ENCODE measurements at regions not wholly inside any gene's neighbourhood (a gene's known extent, or its start where the extent isn't known, plus 50 kb on each side); places are given as distances from the start of the nearest gene placed in this dataset.

DNA sequence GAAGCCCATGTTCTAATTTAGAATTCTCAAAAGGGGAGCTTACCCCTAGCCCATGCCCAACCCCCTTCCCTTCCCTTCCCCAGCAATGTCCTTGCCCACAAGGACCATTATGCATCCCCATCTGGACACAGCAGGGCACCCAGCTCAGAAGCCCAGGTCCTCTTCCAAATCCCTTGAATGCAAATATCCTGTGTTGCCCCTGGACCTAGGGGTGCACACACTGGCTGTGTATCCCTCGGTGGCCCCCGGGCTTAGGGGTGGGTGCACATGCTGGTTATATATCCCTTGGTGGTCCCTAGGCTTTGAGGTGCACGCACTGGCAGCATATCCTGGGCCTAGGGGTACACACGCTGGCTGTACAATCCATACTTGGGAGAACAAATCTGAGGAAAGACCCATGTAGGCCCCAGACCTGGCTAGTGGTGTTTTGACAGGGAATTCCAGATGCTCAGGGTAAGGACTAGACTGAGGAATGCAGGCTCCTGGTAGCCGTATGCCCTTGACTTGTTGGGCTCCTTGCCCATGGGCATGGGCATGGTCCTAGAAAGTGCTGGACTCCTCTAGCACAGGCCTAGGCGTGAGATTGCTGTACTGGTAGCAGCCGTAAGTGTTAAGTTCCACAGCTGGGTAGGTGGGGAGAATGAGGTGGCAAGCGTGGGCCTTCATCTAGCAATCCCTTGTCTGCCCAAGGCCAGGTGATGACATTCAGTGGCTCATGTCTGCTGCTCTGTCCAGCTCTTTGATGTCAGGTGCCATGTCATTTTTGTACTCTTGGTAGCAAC lies 222.4 kb downstream of the OPA1 start:
- TF ChIP-seq, protein P1, sequence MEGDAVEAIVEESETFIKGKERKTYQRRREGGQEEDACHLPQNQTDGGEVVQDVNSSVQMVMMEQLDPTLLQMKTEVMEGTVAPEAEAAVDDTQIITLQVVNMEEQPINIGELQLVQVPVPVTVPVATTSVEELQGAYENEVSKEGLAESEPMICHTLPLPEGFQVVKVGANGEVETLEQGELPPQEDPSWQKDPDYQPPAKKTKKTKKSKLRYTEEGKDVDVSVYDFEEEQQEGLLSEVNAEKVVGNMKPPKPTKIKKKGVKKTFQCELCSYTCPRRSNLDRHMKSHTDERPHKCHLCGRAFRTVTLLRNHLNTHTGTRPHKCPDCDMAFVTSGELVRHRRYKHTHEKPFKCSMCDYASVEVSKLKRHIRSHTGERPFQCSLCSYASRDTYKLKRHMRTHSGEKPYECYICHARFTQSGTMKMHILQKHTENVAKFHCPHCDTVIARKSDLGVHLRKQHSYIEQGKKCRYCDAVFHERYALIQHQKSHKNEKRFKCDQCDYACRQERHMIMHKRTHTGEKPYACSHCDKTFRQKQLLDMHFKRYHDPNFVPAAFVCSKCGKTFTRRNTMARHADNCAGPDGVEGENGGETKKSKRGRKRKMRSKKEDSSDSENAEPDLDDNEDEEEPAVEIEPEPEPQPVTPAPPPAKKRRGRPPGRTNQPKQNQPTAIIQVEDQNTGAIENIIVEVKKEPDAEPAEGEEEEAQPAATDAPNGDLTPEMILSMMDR (IDR thresholded peaks at IDR 0.05) = no peak
- TF ChIP-seq POLR2A (IDR thresholded peaks at IDR 0.05) = no peak
